Epithelial cell of proximal tubule (primary cell): ENCODE measurements at regions not wholly inside any gene's neighbourhood (a gene's known extent, or its start where the extent isn't known, plus 50 kb on each side); places are given as distances from the start of the nearest gene placed in this dataset.

Experiments
- DNase-seq: peaks from one replicate; pipeline ENCODE4 v3.0.0-alpha.2; 2011; ENCODE audit warnings: low read depth
- H3K4me3 ChIP-seq: 2 replicates; pipeline ENCODE4 v1.5.1; 2011; ENCODE audit warnings: low read depth, mild to moderate bottlenecking, low read length
- TF ChIP-seq, protein P1 (sequence below): conservative IDR thresholded peaks from 2 replicates; pipeline ENCODE4 v1.5.1; 2012; ENCODE audit warnings: low read depth, mild to moderate bottlenecking, low read length

DNA sequence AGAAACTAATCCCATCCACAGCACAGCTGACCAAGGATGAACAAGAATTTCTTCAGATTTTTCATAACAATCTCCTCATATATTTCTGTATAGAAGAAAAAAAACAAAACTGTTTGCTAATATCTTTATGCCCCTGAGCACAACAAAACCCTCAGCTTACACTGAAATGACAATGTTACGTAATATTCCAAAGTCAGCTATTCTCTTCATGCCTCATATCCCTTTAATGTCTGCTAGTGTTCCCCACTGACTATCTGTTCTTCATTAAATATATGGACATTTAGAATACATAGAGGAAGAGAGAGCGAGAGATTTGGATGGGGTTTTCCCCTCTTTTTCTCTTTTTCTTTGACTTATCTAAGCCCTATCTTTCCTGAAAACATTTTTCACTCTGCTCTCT lies 87.9 kb upstream of the GULP1 start:
- DNase-seq = no peak
- TF ChIP-seq, protein P1, sequence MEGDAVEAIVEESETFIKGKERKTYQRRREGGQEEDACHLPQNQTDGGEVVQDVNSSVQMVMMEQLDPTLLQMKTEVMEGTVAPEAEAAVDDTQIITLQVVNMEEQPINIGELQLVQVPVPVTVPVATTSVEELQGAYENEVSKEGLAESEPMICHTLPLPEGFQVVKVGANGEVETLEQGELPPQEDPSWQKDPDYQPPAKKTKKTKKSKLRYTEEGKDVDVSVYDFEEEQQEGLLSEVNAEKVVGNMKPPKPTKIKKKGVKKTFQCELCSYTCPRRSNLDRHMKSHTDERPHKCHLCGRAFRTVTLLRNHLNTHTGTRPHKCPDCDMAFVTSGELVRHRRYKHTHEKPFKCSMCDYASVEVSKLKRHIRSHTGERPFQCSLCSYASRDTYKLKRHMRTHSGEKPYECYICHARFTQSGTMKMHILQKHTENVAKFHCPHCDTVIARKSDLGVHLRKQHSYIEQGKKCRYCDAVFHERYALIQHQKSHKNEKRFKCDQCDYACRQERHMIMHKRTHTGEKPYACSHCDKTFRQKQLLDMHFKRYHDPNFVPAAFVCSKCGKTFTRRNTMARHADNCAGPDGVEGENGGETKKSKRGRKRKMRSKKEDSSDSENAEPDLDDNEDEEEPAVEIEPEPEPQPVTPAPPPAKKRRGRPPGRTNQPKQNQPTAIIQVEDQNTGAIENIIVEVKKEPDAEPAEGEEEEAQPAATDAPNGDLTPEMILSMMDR = no peak
- H3K4me3 ChIP-seq = no peak overlapping the region

DNA sequence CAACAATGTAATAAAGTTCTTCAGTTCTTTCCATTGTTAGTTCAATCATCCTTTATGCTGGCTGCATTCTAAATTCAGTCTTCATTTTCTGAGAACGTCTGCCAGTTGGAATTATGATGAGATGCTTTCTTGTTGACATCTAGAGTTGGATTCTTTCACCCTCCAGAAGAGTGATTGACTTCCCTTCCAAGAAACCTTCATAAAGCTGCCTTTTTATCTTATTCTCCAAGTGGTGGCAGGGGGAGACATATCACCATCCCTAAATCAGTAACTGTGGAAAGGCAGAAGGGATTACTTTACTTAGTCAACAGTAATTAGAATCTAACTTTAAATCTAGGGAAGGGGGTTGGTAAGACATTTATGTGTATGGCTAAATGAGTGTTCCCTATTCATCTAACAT lies 86.8 kb upstream of the GULP1 start:
- TF ChIP-seq, protein P1 = no peak
- H3K4me3 ChIP-seq = no peak overlapping the region
- DNase-seq = no peak

DNA sequence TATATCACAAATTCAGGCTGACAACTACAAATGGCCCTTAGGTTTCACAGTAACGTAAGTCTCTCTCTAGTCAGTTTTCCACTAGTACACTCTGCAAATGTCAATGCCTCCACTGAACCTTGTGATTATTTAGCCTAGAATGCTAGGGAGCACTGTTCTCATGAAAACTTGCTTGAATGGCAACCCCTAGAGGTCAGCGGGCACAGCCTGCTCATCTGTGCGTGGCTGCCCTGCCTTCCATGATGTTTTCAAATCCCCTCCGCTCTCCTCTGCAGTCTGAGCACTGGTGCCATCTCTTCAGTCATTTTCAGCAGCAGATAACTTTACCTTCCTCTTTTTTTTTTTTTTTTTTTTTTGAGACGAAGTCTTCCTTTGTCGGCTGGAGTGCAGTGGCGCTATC lies 84.1 kb upstream of the GULP1 start:
- DNase-seq = no peak
- H3K4me3 ChIP-seq = no peak overlapping the region
- TF ChIP-seq, protein P1 = no peak

DNA sequence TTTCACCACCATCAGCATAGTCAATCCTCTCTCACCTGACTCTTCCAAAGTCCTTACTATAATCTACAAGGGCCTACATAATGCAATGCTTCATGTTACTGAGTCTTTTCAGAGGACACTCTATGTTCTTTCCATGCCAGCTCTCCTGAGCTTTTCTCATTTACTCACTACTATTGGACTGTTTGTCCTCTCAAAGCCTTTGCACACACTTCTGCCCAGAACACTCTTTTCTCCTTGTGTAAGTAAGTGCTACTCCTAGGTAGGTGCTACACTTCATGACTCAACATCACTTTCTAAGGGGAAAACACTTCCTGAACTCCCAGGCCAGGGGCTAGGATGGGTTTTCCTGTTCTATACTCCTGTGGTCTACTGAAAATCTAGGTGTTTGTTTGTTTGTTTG lies 82.5 kb upstream of the GULP1 start:
- no peak for DNase-seq
- TF ChIP-seq, protein P1 = no peak
- H3K4me3 ChIP-seq = no peak overlapping the region

DNA sequence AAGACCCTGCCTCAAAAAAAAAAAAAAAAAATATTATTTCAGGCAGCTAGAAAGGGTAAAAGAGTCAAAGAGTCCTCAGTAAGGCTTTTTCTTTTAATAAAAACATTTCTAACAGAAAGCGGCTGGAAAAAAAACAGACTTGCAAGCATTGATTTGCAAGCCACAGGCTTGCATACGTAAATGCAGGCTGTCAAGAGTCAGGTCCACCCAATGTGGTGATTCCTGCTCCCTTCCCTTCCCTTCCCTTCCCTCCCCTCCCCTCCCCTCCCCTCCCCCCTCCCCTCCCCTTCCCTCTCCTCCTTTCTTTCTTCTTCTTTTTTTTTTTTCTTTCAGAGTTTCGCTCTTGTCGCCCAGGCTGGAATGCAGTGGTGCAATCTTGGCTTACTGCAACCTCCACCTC lies 74.4 kb upstream of the GULP1 start:
- H3K4me3 ChIP-seq = no peak overlapping the region
- TF ChIP-seq, protein P1 = no peak
- DNase-seq = no peak

DNA sequence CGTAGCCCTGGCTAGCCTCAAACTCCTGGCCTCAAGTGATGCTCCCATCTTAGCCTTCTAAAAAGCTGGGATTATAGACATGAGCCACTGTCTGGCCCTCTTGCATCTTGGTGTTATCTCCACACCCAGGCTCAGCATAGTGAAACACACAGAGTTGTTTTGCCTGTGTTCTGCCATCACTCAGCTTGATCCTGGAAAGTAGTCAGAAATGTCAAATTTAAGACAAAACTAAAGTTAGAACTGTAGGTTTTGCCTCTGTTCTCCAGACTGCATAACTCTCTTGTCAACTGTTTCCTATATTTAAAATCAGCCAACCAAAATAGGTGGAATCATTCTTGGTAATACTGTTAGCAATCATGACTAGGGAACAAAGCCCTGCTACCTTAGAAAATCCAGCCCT lies 72.1 kb upstream of the GULP1 start:
- no peak for DNase-seq
- TF ChIP-seq, protein P1 = no peak

DNA sequence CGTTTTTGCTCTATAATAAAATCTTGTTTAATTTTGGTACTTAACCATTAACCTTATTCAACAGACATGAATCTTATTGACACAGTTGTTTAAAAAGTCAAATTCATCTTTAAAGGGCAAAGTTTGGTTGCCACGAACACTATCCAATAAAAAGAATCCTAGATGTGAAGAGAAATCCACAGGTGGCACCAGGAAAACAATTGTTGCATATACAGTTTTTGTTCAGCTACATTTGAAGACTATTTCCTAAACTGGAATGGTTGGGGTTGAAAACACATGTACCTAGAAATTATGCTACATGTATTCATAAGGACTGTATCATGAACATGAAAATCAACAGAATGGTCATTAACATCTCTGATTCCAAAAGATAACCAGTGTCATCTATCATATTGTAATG lies 71.1 kb upstream of the GULP1 start:
- TF ChIP-seq, protein P1 = no peak
- no peak for DNase-seq
- H3K4me3 ChIP-seq = no peak overlapping the region

More for the DNA sequence above, 72.1 kb upstream of the GULP1 start:
- H3K4me3 ChIP-seq = no peak overlapping the region
